ENCODE measurements at regions not wholly inside any gene's neighbourhood (a gene's known extent, or its start where the extent isn't known, plus 50 kb on each side); places are given as distances from the start of the nearest gene placed in this dataset.

- TF ChIP-seq POLR3G (IDR thresholded peaks at IDR 0.05; ENCODE audit: extremely low read depth, insufficient read length, insufficient replicate concordance) (no peak), STAT6 (CRISPR knock-in tag; IDR thresholded peaks at IDR 0.05) (no peak), BRCA1 (IDR thresholded peaks at IDR 0.05) (no peak), BRCA1 (CRISPR knock-in tag; IDR thresholded peaks at IDR 0.05) (no peak), ZMIZ1 (IDR thresholded peaks at IDR 0.05; ENCODE audit: low read depth in 2 of 2, low read length in 2 of 2) (peak in 1 of 2 experiments; percentile 100; a peak in 2 of 4 replicates), ZKSCAN3 (CRISPR knock-in tag; IDR thresholded peaks at IDR 0.05) (no peak), ZC3H4 (CRISPR knock-in tag; IDR thresholded peaks at IDR 0.05; ENCODE audit: borderline replicate concordance) (no peak), ZBTB43 (CRISPR knock-in tag; IDR thresholded peaks at IDR 0.05) (no peak), PCBP2 (IDR thresholded peaks at IDR 0.05; ENCODE audit: low read depth, low read length, poor library complexity, severe bottlenecking) (no peak), GABPB2 (CRISPR knock-in tag; conservative IDR thresholded peaks at IDR 0.05) (no peak), SOX6 (IDR thresholded peaks at IDR 0.05) (peak; percentile 99), RBM17 (IDR thresholded peaks at IDR 0.05; ENCODE audit: borderline replicate concordance, low read depth, low read length) (no peak), E2F1 (CRISPR knock-in tag; IDR thresholded peaks at IDR 0.05) (no peak), E4F1 (CRISPR knock-in tag; IDR thresholded peaks at IDR 0.05; ENCODE audit: borderline replicate concordance) (no peak), YY1 (IDR thresholded peaks at IDR 0.05; ENCODE audit: borderline replicate concordance in 1 of 3, control insufficient read depth in 1 of 3, extremely low read depth in 1 of 3, insufficient read depth in 3 of 3, insufficient read length in 1 of 3, insufficient replicate concordance in 2 of 3, low read depth in 1 of 3, low read length in 2 of 3) (peak in 2 of 3 experiments; percentile 38 to 81)
These were observed 362.6 kb downstream of the QKI start (continued) for GRCh38 chr6:163776906-163777686.

Measured in K562 (cell line).